PC-3 (cell line): ENCODE measurements at regions not wholly inside any gene's neighbourhood (a gene's known extent, or its start where the extent isn't known, plus 50 kb on each side); places are given as distances from the start of the nearest gene placed in this dataset.

Experiments
- EZH2 ChIP-seq: fragments of 300-600 bp; sonication (generic); IDR thresholded peaks from one replicate; pipeline ENCODE4 v1.6.1; 2017; ENCODE audit warnings: antibody characterized with exemption, mild to moderate bottlenecking, low read length; ENCODE audit not compliant: unreplicated experiment
- EZH2phosphoT487 ChIP-seq: fragments of 300-600 bp; sonication (generic); IDR thresholded peaks from 2 replicates; pipeline ENCODE4 v1.6.1; 2018; ENCODE audit warnings: mild to moderate bottlenecking, antibody characterized with exemption, low read length, borderline replicate concordance
- TF ChIP-seq, protein P1 (sequence below): fragments of 300-600 bp; sonication (generic); conservative IDR thresholded peaks from 2 replicates; pipeline ENCODE4 v1.5.1; 2017; ENCODE audit warnings: antibody characterized with exemption, low read depth, mild to moderate bottlenecking, low read length

DNA sequence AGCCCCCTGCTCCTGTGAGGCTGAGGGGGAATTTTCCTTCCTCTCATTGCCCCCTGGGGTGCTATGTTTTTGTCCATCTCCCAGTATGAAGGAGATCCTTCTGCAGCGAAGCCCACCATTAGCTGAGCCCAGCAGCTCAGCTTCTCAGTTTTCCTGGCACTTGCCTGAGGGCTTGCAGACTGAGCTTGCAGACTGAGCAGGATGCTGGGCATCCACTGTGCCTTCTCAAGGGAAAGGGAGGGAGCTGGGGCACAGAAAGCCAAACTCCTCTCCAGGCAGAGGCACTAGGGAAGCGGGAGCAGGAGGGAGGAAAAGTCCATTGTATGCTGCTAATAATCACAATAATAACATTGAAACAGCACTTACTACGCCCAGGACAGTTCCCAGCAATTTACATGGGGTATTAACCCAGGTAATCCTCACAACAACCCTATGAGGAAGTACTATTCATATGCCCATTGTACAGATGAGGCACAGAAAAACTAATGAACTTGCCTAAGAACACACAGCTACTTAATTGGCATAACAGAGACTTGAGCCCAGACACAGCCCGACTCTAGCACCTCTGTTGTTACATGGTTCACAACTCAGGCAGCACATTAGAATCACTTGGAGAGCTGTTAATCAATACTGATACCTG is 86.9 kb upstream of the SSBP2 start:
- TF ChIP-seq EZH2phosphoT487 = no peak
- TF ChIP-seq, protein P1, sequence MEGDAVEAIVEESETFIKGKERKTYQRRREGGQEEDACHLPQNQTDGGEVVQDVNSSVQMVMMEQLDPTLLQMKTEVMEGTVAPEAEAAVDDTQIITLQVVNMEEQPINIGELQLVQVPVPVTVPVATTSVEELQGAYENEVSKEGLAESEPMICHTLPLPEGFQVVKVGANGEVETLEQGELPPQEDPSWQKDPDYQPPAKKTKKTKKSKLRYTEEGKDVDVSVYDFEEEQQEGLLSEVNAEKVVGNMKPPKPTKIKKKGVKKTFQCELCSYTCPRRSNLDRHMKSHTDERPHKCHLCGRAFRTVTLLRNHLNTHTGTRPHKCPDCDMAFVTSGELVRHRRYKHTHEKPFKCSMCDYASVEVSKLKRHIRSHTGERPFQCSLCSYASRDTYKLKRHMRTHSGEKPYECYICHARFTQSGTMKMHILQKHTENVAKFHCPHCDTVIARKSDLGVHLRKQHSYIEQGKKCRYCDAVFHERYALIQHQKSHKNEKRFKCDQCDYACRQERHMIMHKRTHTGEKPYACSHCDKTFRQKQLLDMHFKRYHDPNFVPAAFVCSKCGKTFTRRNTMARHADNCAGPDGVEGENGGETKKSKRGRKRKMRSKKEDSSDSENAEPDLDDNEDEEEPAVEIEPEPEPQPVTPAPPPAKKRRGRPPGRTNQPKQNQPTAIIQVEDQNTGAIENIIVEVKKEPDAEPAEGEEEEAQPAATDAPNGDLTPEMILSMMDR = no peak
- TF ChIP-seq EZH2 = no peak
